ENCODE measurements at regions not wholly inside any gene's neighbourhood (a gene's known extent, or its start where the extent isn't known, plus 50 kb on each side); places are given as distances from the start of the nearest gene placed in this dataset.
"Not testable (repeated sequence)": the region's sequence is repeated elsewhere in the genome, so short reads cannot be mapped to it uniquely, and the experiment has no call there.

GRCh38 chr14:27750114-27750513 lies 1016.5 kb upstream of the FOXG1 start:
- DNase-seq (ENCODE audit: low read depth) = no peak

- not testable (repeated sequence) for DNase-seq (ENCODE audit: low read depth)
Measured at GRCh38 chr14:27757642-27758041, 1008.9 kb upstream of the FOXG1 start.

GRCh38 chr14:27760367-27760766 lies 1006.2 kb upstream of the FOXG1 start:
- not testable (repeated sequence) for DNase-seq (ENCODE audit: low read depth)

- not testable (repeated sequence) for DNase-seq (ENCODE audit: low read depth)
Measured at GRCh38 chr14:27799066-27800028, 967.2 kb upstream of the FOXG1 start.

GRCh38 chr14:27817746-27818430 lies 948.7 kb upstream of the FOXG1 start:
- DNase-seq (ENCODE audit: low read depth) = not testable (repeated sequence)

GRCh38 chr14:27826149-27826548 lies 940.4 kb upstream of the FOXG1 start:
- DNase-seq (ENCODE audit: low read depth) = not testable (repeated sequence)

- DNase-seq (ENCODE audit: low read depth) = not testable (repeated sequence)
Measured at GRCh38 chr14:27831978-27832377, 934.6 kb upstream of the FOXG1 start.

GRCh38 chr14:27833001-27833400 lies 933.6 kb upstream of the FOXG1 start:
- not testable (repeated sequence) for DNase-seq (ENCODE audit: low read depth)

GRCh38 chr14:27836386-27836785 lies 930.2 kb upstream of the FOXG1 start:
- no peak for DNase-seq (ENCODE audit: low read depth)

- no peak for DNase-seq (ENCODE audit: low read depth)
Measured at GRCh38 chr14:27845241-27845850, 921.2 kb upstream of the FOXG1 start.

- DNase-seq (ENCODE audit: low read depth) = no peak
Measured at GRCh38 chr14:27845902-27846301, 920.7 kb upstream of the FOXG1 start.

GRCh38 chr14:27847480-27847879 lies 919.1 kb upstream of the FOXG1 start:
- DNase-seq (ENCODE audit: low read depth) = not testable (repeated sequence)

GRCh38 chr14:27849193-27849592 lies 917.4 kb upstream of the FOXG1 start:
- DNase-seq (ENCODE audit: low read depth) = not testable (repeated sequence)

GRCh38 chr14:27862684-27863083 lies 903.9 kb upstream of the FOXG1 start:
- DNase-seq (ENCODE audit: low read depth) = no peak

GRCh38 chr14:27863166-27863565 lies 903.4 kb upstream of the FOXG1 start:
- peak; percentile 17 for DNase-seq (ENCODE audit: low read depth)

- no peak for DNase-seq (ENCODE audit: low read depth)
Measured at GRCh38 chr14:27881063-27881462, 885.5 kb upstream of the FOXG1 start.

GRCh38 chr14:27881646-27882045 lies 884.9 kb upstream of the FOXG1 start:
- DNase-seq (ENCODE audit: low read depth) = no peak

GRCh38 chr14:27886256-27886655 lies 880.3 kb upstream of the FOXG1 start:
- DNase-seq (ENCODE audit: low read depth) = no peak

- no peak for DNase-seq (ENCODE audit: low read depth)
Measured at GRCh38 chr14:27890259-27890658, 876.3 kb upstream of the FOXG1 start.

- DNase-seq (ENCODE audit: low read depth) = not testable (repeated sequence)
Measured at GRCh38 chr14:27908484-27908883, 858.1 kb upstream of the FOXG1 start.

GRCh38 chr14:27916326-27916725 lies 850.3 kb upstream of the FOXG1 start:
- no peak for DNase-seq (ENCODE audit: low read depth)

- DNase-seq (ENCODE audit: low read depth) = no peak
Measured at GRCh38 chr14:27917896-27918295, 848.7 kb upstream of the FOXG1 start.

All from renal cortical epithelial cell (primary cell).